HG02588 (cell line): ENCODE measurements at regions not wholly inside any gene's neighbourhood (a gene's known extent, or its start where the extent isn't known, plus 50 kb on each side); places are given as distances from the start of the nearest gene placed in this dataset.
"Not testable (repeated sequence)": the region's sequence is repeated elsewhere in the genome, so short reads cannot be mapped to it uniquely, and the experiment has no call there.

Experiments used
- ATAC-seq: cut with Tn5 transposase; IDR thresholded peaks from one replicate; pipeline ENCODE4 v1.9.1; 2021; ENCODE audit warnings: mild to moderate bottlenecking, moderate library complexity; ENCODE audit not compliant: unreplicated experiment

GRCh38 chr6:85041376-85041775, 277.0 kb upstream of the TBX18 start:
- ATAC-seq = no peak

DNA sequence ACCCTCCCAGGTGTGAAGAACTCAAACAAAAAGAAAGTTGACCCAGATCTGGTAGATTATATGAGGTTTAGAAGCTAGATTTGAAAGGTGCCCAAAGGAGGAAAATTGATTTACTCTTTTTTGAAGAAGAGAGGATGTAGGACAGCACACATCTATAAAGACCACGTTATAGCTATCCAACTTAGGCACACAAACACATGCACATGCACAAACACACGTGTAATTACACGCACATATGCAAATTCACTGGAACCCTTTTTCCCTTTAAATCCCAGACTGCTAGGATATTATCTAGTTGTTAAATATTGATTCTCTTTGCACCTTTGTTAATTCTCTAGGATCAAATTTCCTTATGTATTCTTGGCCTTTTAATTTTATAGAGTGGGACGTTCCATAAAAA, 272.8 kb upstream of the TBX18 start:
- ATAC-seq = no peak

DNA sequence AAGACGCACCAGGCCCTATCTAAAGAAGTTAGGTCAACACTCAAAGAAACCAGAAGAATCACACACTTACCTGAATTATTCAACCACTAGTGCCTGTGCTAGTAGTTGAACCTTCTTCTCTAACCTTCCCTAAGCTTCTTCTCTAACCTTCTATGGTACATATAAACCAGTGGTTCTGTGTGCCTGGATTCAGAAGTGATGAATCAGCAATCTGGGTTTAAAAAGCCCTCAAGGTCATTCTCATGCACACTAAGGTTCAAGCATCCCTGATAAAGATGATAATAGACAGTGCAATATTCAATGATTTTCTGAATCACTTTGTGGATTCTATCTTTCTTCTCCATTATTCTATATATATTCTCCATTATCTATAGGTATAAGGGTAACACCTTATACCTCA, 271.4 kb upstream of the TBX18 start:
- no peak for ATAC-seq

- ATAC-seq = no peak
These were observed 269.1 kb upstream of the TBX18 start for GRCh38 chr6:85033547-85033946.

GRCh38 chr6:85026021-85026420, 261.6 kb upstream of the TBX18 start:
- no peak for ATAC-seq

DNA sequence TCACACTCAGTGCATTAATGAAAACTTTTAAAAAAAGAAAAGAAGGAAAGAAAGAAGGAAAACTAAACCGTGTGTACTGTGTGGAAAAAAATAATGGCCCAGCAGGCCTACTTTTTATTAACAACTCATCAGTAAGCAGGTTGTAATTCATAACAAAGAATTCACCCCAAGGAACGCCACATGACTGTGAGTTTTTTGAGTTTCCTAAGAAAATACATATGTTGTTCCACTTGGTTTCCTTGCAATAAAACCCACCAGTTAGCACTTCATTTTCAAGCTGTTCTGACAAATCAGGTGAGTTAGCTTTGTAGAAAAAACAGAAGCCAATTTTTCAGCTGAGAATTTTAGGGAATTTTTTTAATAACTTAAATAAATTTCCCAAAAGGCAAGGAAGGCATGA, 259.3 kb upstream of the TBX18 start:
- ATAC-seq = no peak

- no peak for ATAC-seq
These were observed 253.0 kb upstream of the TBX18 start for GRCh38 chr6:85017352-85017751.

GRCh38 chr6:85016726-85017125, 252.3 kb upstream of the TBX18 start:
- ATAC-seq = no peak

DNA sequence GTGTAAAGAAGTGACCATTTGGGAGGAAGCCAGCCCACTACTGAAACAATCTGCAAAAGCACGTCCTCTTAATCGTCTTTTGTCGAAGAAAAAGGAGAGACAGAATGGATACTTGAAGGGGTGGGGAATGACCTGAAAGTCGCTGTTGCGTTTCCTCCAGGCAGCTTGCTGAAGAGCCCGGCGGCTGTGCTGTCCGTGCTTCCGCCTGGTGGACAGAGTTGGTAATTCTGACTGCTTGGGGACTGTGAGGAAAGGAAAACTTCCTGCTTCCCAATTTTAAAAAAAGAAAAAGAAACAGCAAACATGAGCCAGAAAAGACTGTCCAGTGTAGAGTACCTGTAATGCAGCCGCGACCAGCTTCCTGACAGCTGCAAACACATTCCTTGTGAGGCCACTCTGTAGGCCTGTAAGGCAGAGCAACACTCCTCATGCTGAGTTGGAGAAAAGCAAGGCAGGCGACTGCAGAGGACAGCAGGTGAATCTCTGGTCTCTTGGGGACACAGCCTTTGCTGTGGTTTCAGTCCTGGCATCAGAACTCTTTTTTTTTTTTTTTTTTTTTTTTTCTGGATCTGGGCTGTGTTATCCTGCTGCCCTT, 251.1 kb upstream of the TBX18 start:
- ATAC-seq = no peak

DNA sequence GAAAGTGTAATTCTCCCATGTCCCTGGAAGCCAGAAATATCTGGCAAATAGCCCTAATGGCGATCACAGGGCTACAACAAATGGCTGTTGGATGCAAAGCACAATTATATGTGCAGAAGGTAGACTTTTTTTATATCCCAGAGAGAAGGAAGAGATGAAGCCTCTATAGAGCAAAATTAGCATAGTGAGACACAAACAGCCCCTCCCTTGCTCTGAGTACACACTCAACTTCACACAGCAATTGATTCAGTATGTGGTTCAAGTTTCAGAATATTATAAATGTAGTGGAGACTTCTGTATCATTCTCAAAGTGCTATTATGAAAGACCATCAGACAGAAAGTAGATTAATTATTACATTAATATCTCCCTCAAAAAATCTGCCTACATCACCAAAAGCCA, 246.5 kb upstream of the TBX18 start:
- ATAC-seq = no peak

DNA sequence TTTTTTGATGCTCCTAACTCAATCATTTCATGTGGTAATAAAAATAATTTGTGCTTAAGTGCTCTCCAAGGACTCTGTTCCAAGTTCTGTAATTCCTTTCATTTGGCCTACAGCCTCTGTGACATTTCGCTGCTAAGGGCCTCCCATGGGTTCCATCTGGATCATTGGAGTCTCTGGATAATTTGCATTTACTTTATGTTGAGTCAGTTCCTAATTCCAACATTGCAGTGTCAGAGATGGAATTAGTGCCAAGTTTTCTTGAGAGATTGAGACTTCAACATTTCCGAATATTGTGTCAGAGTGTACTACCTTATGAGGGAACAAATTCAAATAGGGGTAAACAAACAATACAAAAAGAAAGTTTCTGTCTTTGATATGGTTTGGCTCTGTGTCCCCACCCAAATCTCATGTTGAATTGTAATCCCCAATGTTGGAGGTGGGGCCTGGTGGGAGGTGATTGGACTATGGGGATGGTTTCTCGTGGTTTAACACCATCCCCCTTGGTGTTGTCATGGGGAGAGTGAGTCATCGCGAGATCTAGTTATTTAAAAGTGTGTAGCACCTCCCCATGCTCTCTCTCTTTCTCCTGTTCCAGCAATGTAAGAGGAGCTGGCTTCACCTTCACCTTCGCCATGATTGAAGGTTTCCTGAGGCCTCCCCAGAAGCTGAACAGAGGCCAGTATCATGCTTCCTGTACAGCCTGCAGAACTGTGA, 244.1 kb upstream of the TBX18 start:
- no peak for ATAC-seq

DNA sequence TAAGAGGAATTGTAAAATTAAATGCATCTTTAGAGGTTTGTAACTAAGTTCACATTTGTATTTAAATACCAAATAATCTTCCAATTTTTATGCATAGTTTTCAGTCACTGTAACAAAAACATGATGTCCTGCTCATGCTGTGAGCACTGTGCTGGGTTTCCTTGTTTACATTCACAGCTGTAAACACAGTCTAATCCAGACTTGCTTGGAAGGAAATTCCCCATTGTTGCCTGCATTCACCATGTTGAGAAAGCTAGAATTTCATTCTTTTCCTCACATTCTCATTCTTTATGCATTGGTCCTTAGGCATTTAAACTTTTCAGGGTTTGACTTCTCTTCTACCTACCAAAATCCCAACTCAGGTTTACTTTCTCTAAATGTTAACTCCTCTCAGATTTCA, 242.0 kb upstream of the TBX18 start:
- ATAC-seq = no peak

- no peak for ATAC-seq
These were observed 241.1 kb upstream of the TBX18 start for GRCh38 chr6:85005494-85005893.

GRCh38 chr6:85004361-85004995, 240.1 kb upstream of the TBX18 start:
- ATAC-seq = no peak

- no peak for ATAC-seq
These were observed 238.4 kb upstream of the TBX18 start for GRCh38 chr6:85002847-85003246.

DNA sequence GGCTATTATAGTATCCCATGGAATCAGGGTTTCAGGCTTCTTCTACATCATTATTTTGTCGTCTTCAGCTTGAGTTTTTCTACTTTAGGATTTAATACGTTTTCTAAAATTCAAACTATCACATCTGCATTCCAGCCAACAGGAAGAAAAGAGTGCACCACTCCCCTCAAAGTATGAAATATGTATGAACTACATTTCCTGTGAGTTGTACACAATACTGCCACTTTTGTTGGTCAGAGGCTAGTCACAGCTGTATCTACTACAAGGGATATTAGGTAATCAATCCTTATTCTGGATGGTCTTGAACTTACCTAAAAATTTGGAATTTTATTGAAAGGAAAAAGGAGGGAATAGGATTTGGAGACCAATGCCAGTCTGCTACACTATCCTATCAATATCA, 235.6 kb upstream of the TBX18 start:
- ATAC-seq = no peak

DNA sequence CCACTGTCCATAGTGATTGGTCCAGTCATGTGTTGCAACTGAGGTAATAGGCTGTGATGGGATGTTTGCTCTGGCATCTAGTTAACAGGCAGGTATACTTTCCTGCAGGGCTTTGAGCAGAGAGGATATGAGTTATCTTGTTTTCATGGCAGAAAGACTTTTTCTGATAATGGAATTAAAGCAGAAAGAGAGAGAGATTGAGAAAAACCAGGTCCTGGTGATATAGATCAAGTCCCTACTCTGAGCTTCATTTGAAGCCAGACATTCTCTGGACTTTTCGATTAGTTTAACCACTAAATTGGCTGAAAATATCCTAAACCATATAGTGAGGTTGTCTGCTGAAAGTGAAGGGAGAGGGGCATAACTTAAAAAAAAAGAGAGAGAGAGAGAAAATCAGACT, 233.8 kb upstream of the TBX18 start:
- ATAC-seq = no peak

DNA sequence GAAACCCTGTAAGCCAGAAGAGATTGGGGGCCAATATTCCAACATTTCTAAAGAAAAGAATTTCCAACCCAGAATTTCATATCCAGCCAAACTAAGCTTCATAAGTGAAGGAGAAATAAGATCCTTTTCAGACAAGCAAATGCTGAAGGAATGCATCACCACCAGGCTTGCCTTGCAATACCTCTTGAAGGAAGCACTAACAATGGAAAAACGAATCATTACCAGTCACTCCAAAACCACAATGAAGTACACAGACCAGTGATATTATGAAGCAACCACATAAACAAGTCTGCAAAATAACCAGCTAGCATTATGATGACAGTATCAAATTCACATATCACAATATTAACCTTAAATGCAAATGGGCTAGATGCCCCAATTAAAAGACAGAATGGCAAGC, 224.4 kb upstream of the TBX18 start:
- not testable (repeated sequence) for ATAC-seq

DNA sequence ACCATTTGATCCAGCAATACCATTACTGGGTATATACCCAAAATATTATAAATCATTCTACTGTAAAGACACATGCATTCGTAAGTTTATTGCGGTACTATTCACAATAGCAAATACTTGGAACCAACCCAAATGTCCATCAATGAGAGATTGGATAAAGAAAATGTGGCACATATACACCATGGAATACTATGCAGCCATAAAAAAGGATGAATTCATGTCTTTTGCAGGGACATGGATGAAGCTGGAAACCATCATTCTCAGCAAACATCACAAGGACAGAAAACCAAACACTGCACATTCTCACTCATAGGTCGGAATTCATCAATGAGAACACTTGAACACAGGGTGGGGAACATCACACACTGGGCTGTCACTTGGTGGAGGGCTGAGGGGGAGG, 221.1 kb upstream of the TBX18 start:
- ATAC-seq = not testable (repeated sequence)

GRCh38 chr6:84979541-84979940, 215.1 kb upstream of the TBX18 start:
- ATAC-seq = no peak

DNA sequence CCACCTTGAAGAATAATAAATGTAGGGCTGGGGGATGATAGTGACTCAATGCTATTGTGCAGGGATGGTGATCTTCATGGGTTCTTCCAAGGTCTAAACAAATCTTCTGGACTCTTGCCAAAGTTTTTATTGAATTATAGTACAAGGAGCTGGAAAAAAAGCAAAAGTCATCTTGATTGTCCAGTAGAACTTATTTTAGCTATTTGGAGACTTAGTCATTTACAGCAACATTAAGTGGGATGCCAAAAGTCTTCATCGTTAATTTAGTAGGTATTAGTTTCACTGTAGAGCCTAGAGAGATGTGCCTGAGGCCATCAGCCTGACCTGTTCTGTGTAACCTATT, 212.9 kb upstream of the TBX18 start:
- no peak for ATAC-seq

DNA sequence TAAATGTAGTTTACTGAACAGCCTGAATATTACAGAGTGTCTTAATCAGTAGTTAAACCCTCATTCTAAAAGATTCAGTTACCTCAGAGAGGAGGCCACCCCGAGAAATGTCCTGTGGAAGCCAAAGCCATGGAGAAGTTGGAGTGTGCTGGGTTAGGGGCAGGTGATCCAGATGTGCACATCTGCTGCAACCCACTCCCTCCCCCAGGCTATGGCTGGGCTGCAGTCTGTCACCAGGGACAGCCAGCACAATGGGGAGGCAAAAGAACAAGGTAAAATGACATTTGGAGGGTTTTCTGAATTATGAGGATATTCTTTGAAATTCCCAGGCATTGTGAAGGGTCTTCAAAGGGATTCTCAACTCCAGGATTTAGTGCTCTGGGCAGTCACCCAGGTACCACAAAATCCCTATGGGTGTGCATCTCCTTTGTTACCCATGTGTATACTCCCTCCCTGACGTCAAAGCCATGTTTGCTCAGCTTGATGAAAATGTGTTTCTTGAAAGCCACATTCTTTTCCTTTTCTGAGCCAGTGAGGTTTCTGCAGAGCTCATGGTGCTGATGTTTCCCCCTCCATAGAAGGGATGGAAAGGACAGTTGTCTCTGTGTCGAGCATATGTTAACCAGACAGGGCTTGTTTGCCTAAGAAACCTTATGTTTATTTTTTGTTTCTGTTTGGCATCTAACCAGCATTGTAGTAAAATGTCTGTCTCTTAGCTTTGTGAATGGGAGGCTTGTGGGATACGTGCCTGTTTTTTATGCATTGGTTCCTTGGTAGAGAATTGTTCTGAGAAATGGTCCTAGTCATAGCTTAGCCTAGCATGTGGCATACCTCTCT, 212.3 kb upstream of the TBX18 start:
- ATAC-seq = no peak
